ENCODE measurements at regions not wholly inside any gene's neighbourhood (a gene's known extent, or its start where the extent isn't known, plus 50 kb on each side); places are given as distances from the start of the nearest gene placed in this dataset.
"Not testable (repeated sequence)": the region's sequence is repeated elsewhere in the genome, so short reads cannot be mapped to it uniquely, and the experiment has no call there.

DNA sequence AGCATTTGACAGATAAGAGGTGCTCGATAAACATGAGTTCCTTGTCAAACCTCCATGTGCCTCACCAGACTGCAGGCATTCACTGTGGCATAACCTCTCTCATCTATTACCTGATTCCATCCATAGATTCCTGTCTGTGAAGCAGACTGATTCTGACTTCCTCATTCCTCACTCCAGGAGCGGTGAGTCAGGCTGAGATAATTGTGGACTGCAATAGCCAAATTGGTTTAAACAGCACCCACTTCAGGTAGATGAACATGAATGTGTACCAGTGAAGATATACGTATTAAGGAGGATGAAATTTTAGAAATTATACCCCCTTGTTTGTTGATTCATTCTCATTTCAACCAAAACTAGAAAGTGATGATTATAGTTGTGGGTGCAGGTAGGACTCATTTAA lies 391.2 kb downstream of the HINT1 start:
- intact Hi-C loops (cut with DNase I), result no loop called here
- no peak for DNase-seq (ENCODE audit: missing footprints)
- no peak for ATAC-seq

DNA sequence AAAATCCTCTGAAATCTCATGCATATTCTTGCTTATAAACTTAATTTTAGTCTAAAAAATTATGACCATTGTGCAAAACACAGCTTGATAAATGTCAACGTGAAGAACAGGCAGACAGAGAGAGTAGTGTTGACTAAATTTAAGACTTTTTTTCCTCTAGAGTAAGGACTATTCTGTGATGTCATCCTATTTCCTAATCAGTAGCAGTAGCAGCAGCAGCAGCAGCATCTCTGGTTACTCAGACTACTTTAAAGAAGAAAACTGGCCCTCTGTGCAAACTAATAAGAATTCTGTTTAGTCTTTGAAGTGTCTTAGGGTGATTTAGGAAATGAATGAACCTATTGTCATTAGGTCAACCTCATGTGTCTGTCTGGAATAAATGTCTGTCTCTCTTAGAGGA lies 403.0 kb downstream of the HINT1 start:
- ATAC-seq (no peak), DNase-seq (ENCODE audit: missing footprints) (no peak)
- intact Hi-C loops (cut with DNase I), result no loop called here

- intact Hi-C loops (cut with DNase I), result no loop called here
- DNase-seq (ENCODE audit: missing footprints) (no peak), ATAC-seq (no peak)
These were observed 406.0 kb downstream of the HINT1 start for GRCh38 chr5:130759061-130759460.

DNA sequence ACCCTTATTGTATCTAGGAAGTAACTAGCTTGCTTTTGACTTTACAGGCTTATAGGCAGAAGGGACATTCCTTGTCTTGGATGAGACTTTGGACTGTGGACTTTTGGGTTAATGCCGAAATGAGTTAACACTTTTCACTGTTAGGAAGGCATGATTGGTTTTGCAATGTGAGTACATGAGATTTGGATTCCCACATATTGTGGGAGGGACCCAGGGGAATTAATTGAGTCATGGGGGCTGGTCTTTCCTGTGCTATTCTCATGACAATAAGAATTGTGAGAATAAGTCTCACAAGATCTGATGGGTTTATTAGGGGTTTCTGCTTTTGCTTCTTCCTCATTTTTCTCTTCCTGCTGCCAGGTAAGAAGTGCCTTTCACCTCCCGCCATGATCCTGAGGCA lies 417.5 kb downstream of the HINT1 start:
- intact Hi-C loops (cut with DNase I), result no loop called here
- ATAC-seq (no peak), DNase-seq (ENCODE audit: missing footprints) (no peak)

- intact Hi-C loops (cut with DNase I); DNase-seq (ENCODE audit: missing footprints); ATAC-seq: not testable (repeated sequence)
These were observed 418.4 kb downstream of the HINT1 start for GRCh38 chr5:130746641-130747040.

GRCh38 chr5:130743092-130743491 lies 422.0 kb downstream of the HINT1 start:
- no peak for ATAC-seq
- intact Hi-C loops (cut with DNase I), result no loop called here
- no peak for DNase-seq (ENCODE audit: missing footprints)

- intact Hi-C loops (cut with DNase I), result no loop called here
- DNase-seq (ENCODE audit: missing footprints), result no peak
- ATAC-seq, result no peak
These were observed 424.9 kb downstream of the HINT1 start for GRCh38 chr5:130740047-130740569.

GRCh38 chr5:130731839-130732238 lies 433.2 kb downstream of the HINT1 start:
- intact Hi-C loops (cut with DNase I), result no loop called here
- no peak for DNase-seq (ENCODE audit: missing footprints)
- ATAC-seq, result no peak

- intact Hi-C loops (cut with DNase I), result no loop called here
- no peak for ATAC-seq
- no peak for DNase-seq (ENCODE audit: missing footprints)
These were observed 435.5 kb downstream of the HINT1 start for GRCh38 chr5:130729541-130729940.

GRCh38 chr5:130727830-130728229 lies 437.2 kb downstream of the HINT1 start:
- DNase-seq (ENCODE audit: missing footprints) (no peak), ATAC-seq (no peak)
- intact Hi-C loops (cut with DNase I), result no loop called here

- DNase-seq (ENCODE audit: missing footprints), result no peak
- intact Hi-C loops (cut with DNase I), result no loop called here
- ATAC-seq, result no peak
These were observed 440.4 kb downstream of the HINT1 start for GRCh38 chr5:130724658-130725057.

- DNase-seq (ENCODE audit: missing footprints) (no peak), ATAC-seq (no peak)
- intact Hi-C loops (cut with DNase I), result no loop called here
These were observed 444.7 kb downstream of the HINT1 start for GRCh38 chr5:130720355-130720754.

GRCh38 chr5:130715541-130715940 lies 449.5 kb downstream of the HINT1 start:
- intact Hi-C loops (cut with DNase I), result no loop called here
- DNase-seq (ENCODE audit: missing footprints), result no peak

DNA sequence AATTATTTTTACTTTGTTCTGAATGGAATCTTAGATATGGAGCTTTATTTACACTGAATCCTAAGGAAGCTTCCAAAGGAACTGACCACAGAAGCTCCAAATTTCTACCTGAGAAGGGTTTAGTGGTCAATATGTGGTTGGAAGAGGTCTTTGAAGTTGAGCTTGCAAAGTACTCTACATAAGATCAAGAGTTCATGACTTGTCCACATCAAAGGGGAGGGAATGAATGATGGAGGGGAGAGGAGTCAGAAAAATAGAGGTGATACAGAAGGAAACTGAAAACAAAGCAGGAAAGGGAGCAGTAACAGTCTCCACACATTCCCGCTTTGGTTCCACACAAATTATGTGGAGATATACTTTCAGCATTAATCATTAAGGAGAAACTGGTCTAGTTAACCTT lies 450.9 kb downstream of the HINT1 start:
- ATAC-seq (no peak), DNase-seq (ENCODE audit: missing footprints) (no peak)
- intact Hi-C loops (cut with DNase I), result no loop called here

More at GRCh38 chr5:130715541-130715940, 449.5 kb downstream of the HINT1 start:
- no peak for ATAC-seq

DNA sequence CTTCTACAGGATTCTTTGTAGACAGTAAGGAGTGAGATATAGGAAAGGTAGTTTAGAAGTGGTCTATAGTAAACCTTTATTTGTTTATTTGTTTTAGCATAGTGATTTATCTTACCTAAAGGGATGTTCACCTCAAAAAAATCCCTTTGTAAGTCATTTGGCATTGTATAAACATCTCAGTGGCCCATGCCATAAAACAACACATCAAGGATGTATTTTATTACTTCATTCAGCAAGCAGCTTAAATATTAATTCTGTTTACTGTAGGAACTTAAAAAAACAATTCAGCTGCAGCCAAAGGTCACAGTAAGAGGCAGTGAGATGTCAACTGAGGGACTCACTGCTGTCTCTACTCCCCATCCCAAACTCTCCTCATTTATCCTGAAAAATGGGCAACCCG lies 452.7 kb downstream of the HINT1 start:
- no peak for DNase-seq (ENCODE audit: missing footprints)
- intact Hi-C loops (cut with DNase I), result no loop called here
- no peak for ATAC-seq

GRCh38 chr5:130710596-130710995 lies 454.5 kb downstream of the HINT1 start:
- DNase-seq (ENCODE audit: missing footprints) (no peak), ATAC-seq (no peak)
- intact Hi-C loops (cut with DNase I), result no loop called here

GRCh38 chr5:130708754-130709153 lies 456.3 kb downstream of the HINT1 start:
- no peak for ATAC-seq
- no peak for DNase-seq (ENCODE audit: missing footprints)
- intact Hi-C loops (cut with DNase I), result no loop called here

DNA sequence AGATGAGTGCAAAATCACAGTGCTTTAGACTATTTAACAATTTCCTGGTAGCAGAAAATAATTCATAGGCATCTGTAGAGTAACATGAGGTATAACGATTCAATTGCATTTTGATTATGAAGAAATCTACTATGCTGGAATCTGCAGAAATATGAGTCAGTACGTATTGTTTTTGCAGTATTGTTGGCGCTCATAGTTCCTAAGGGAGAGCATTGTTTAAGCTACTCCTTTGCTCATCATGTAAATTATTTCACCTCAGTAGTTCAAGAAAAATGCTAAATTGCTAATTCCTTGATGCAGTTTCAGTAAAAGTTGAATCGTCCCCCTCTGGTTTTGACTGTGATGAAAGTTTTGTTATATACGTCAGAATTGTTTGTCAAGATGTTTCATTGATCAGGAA lies 458.4 kb downstream of the HINT1 start:
- no peak for DNase-seq (ENCODE audit: missing footprints)
- ATAC-seq, result no peak
- intact Hi-C loops (cut with DNase I), result no loop called here

DNA sequence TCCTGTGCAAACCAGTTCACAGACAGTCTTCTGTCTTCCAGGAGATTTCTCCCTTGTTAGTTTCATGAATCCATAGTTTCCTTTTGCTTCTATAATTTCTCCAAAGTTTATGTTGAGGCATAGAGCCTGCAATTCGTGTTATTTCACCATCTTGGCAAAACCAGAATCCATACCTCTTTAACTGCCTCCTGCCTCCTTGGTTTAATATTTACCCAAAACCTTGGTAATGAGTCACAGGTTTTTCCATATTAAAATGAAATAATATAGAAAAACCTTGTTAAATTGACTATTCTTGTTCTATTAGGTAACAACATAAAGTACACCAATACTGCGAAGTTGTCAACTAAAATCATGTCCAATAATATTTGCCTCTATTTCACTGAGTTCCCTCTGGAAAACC lies 459.7 kb downstream of the HINT1 start:
- intact Hi-C loops (cut with DNase I), result no loop called here
- DNase-seq (ENCODE audit: missing footprints) (no peak), ATAC-seq (no peak)

DNA sequence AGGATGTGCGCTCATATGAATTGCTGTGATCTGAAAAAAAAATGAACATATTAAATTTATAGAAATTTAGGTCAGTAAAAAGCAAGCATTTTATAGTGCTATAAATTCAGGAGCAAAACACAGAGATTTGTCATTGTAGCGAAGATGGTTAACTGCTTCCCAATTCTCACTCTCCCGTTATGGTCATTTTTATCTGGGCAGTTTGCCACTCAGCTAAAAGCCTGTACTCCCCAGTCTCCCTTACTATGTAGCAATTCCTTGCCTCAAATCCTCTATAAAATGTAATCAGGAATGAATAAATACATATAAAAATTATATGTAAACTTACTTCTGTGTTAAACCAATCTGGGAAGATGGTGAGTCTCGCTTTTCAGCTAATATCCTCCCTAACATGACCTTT lies 471.5 kb downstream of the HINT1 start:
- no peak for DNase-seq (ENCODE audit: missing footprints)
- no peak for ATAC-seq
- intact Hi-C loops (cut with DNase I), result no loop called here

GRCh38 chr5:130692770-130693169 lies 472.3 kb downstream of the HINT1 start:
- intact Hi-C loops (cut with DNase I), result no loop called here
- ATAC-seq (no peak), DNase-seq (ENCODE audit: missing footprints) (no peak)

DNA sequence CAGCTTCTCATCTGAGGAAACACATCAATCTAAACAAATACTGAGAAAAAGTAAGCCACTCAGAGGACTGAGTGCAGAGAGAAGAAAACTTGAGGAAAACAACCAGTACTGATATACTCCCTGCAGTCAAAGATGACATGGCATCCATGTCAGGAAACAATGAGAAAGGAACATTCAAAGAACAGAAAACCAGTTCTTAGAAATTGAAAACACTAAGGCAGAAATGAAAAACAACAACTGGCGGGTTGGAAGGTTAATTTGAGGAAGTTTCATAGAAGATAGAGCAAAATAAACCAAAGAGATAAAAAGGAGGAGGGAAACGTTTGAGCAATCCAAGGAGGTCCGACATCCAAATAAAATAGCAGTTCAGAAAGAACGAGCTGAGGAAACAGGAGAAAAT lies 475.2 kb downstream of the HINT1 start:
- no peak for DNase-seq (ENCODE audit: missing footprints)
- intact Hi-C loops (cut with DNase I), result no loop called here
- no peak for ATAC-seq

All from Right ventricle myocardium inferior (tissue), 1 donor.